H1 (cell line): ENCODE measurements at regions not wholly inside any gene's neighbourhood (a gene's known extent, or its start where the extent isn't known, plus 50 kb on each side); places are given as distances from the start of the nearest gene placed in this dataset.

ENCODE experiments used
- CTCF ChIA-PET: fragments of 300-600 bp; sonication (Branson Sonifier 250); formaldehyde crosslinking; loops from one replicate; lab custom pipeline; 2021; ENCODE audit not compliant: partially characterized antibody; lab: Charles Lee
- POLR2A ChIA-PET: fragments of 300-600 bp; sonication (Branson Sonifier 250); formaldehyde crosslinking; loops from one replicate; lab custom pipeline; 2021; ENCODE audit warnings: inconsistent platforms; ENCODE audit not compliant: partially characterized antibody; lab: Charles Lee
- DNase-seq, 2 experiments: peaks; one replicate each; pipeline versions ENCODE4 v3.0.0 to v3.0.0-alpha.2; 2010 to 2022; ENCODE audit warnings: low spot score in 2 of 2, low read depth in 1 of 2, mixed read lengths in 1 of 2
- FAIRE-seq: peaks from 2 replicates; lab custom pipeline; 2011; peaks lifted over from hg19 to GRCh38; lab: Jason Lieb, UNC
- H2AFZ ChIP-seq: 2 replicates; pipeline ENCODE4 v1.8.1; 2012; ENCODE audit warnings: low read length, inconsistent platforms
- H2AK5ac ChIP-seq: 2 replicates; pipeline ENCODE4 v1.6.1; 2013; ENCODE audit warnings: low read depth, low read length
- H2BK120ac ChIP-seq: replicated peaks from 2 replicates; pipeline ENCODE3; 2013; ENCODE audit warnings: low read depth, low read length, inconsistent platforms
- H2BK12ac ChIP-seq: 2 replicates; pipeline ENCODE4 v1.6.1; 2013; ENCODE audit warnings: low read depth, low read length
- H2BK15ac ChIP-seq: 2 replicates; pipeline ENCODE4 v1.6.1; 2013; ENCODE audit warnings: low read length
- H2BK20ac ChIP-seq: 2 replicates; pipeline ENCODE4 v1.6.1; 2013; ENCODE audit warnings: low read length
- H2BK5ac ChIP-seq: 2 replicates; pipeline ENCODE4 v1.6.1; 2013; ENCODE audit warnings: low read depth, low read length
- H3K14ac ChIP-seq: 2 replicates; pipeline ENCODE4 v1.6.1; 2013; ENCODE audit warnings: inconsistent platforms; ENCODE audit not compliant: insufficient read length
- H3K18ac ChIP-seq: 2 replicates; pipeline ENCODE4 v1.6.1; 2013; ENCODE audit warnings: low read length; ENCODE audit errors: extremely low read depth
- H3K23ac ChIP-seq: 2 replicates; pipeline ENCODE4 v1.6.1; 2013; ENCODE audit warnings: inconsistent platforms; ENCODE audit not compliant: insufficient read length
- H3K23me2 ChIP-seq: 2 replicates; pipeline ENCODE4 v1.6.1; 2013; ENCODE audit warnings: low read depth, low read length
- H3K27ac ChIP-seq: 2 replicates; pipeline ENCODE4 v1.6.1; 2011; ENCODE audit warnings: low read depth, low read length, inconsistent platforms
- H3K27me3 ChIP-seq, 4 experiments: replicated peaks in 1 of 4; 1 replicate in 1 of 4; 2 replicates in 3 of 4; pipeline versions ENCODE4 v1.6.1 to v1.8.1; 2011 to 2013; ENCODE audit warnings: low read length in 3 of 4, mild to moderate bottlenecking in 3 of 4, inconsistent platforms in 2 of 4, mixed read lengths in 2 of 4, moderate library complexity in 1 of 4; ENCODE audit not compliant: control insufficient read depth in 3 of 4, insufficient read depth in 3 of 4; ENCODE audit errors: extremely low read depth in 1 of 4
- H3K36me3 ChIP-seq, 4 experiments: 2 replicates each; pipeline versions ENCODE4 v1.6.1 to v1.8.1; 2011 to 2013; ENCODE audit warnings: mild to moderate bottlenecking in 4 of 4, low read length in 3 of 4, moderate library complexity in 2 of 4, control low read depth in 1 of 4, inconsistent platforms in 1 of 4; ENCODE audit not compliant: insufficient read depth in 4 of 4, control insufficient read depth in 2 of 4
- H3K4ac ChIP-seq: replicated peaks from 2 replicates; pipeline ENCODE3; 2013; ENCODE audit warnings: low read length, low read depth, mixed read lengths, inconsistent platforms; ENCODE audit not compliant: insufficient read length
- H3K4me1 ChIP-seq, 4 experiments: replicated peaks in 1 of 4; 1 replicate in 1 of 4; 2 replicates in 3 of 4; pipeline versions ENCODE4 v1.6.1 to v1.8.1; 2011 to 2013; ENCODE audit warnings: low read length in 3 of 4, inconsistent platforms in 2 of 4, mixed read lengths in 1 of 4; ENCODE audit not compliant: insufficient read depth in 4 of 4, control insufficient read depth in 3 of 4
- H3K4me2 ChIP-seq, 2 experiments: 2 replicates each; pipeline versions ENCODE4 v1.6.1 to v1.8.1; 2011 to 2013; ENCODE audit warnings: low read depth in 2 of 2, low read length in 2 of 2, control low read depth in 1 of 2, inconsistent platforms in 1 of 2, mild to moderate bottlenecking in 1 of 2; ENCODE audit not compliant: insufficient read depth in 1 of 2
- H3K4me3 ChIP-seq, 4 experiments: fragments of 200-600, 300-600 bp in 1 of 4; sonication (generic), shearing (Covaris generic), sonication (Bioruptor Twin) in 1 of 4; 2 replicates each; pipeline versions ENCODE4 v1.5.1 to v1.8.1; 2011 to 2016; ENCODE audit warnings: low read length in 4 of 4, low read depth in 3 of 4, control low read depth in 2 of 4, inconsistent platforms in 2 of 4, mild to moderate bottlenecking in 2 of 4, mixed read lengths in 1 of 4, moderate library complexity in 1 of 4; ENCODE audit not compliant: insufficient read depth in 2 of 4; ENCODE audit errors: extremely low read depth in 1 of 4
- H3K56ac ChIP-seq: replicated peaks from 2 replicates; pipeline ENCODE3; 2013; ENCODE audit warnings: low read depth, mild to moderate bottlenecking, mixed read lengths, low read length, inconsistent platforms; ENCODE audit not compliant: insufficient read length
- H3K79me1 ChIP-seq: 2 replicates; pipeline ENCODE4 v1.6.1; 2013; ENCODE audit warnings: low read depth, low read length, control low read depth
- H3K79me2 ChIP-seq, 2 experiments: 2 replicates each; pipeline versions ENCODE4 v1.6.1 to v1.8.1; 2012 to 2013; ENCODE audit warnings: low read length in 2 of 2, mild to moderate bottlenecking in 2 of 2, inconsistent platforms in 1 of 2; ENCODE audit not compliant: insufficient read depth in 2 of 2, control insufficient read depth in 1 of 2
- H3K9ac ChIP-seq, 4 experiments: replicated peaks in 1 of 4; 1 replicate in 1 of 4; 2 replicates in 3 of 4; pipeline versions ENCODE4 v1.6.1 to v1.8.1; 2011 to 2013; ENCODE audit warnings: low read depth in 3 of 4, low read length in 3 of 4, control low read depth in 2 of 4, mild to moderate bottlenecking in 2 of 4, moderate library complexity in 2 of 4, inconsistent platforms in 1 of 4; ENCODE audit errors: extremely low read depth in 1 of 4
- H3K9me3 ChIP-seq, 2 experiments: 2 replicates each; pipeline versions ENCODE4 v1.6.1 to v1.8.1; 2012 to 2013; ENCODE audit warnings: mild to moderate bottlenecking in 2 of 2, moderate library complexity in 2 of 2, control low read depth in 1 of 2, inconsistent platforms in 1 of 2, low read depth in 1 of 2, low read length in 1 of 2, mixed read lengths in 1 of 2; ENCODE audit not compliant: insufficient read depth in 2 of 2
- H4K20me1 ChIP-seq, 2 experiments: replicated peaks in 1 of 2; 2 replicates each; pipeline versions ENCODE3 to v1.8.1; 2011 to 2013; ENCODE audit warnings: inconsistent platforms in 2 of 2, low read length in 2 of 2, mild to moderate bottlenecking in 1 of 2; ENCODE audit not compliant: insufficient read depth in 2 of 2, control insufficient read depth in 1 of 2
- H4K5ac ChIP-seq: 2 replicates; pipeline ENCODE4 v1.6.1; 2013; ENCODE audit warnings: low read length, low read depth, mixed read lengths, inconsistent platforms; ENCODE audit not compliant: insufficient read length
- H4K8ac ChIP-seq: 2 replicates; pipeline ENCODE4 v1.8.0; 2013; ENCODE audit warnings: mild to moderate bottlenecking, moderate library complexity, low read length, inconsistent platforms; ENCODE audit not compliant: insufficient read depth; ENCODE audit errors: extremely low read depth
- H4K91ac ChIP-seq: replicated peaks from 2 replicates; pipeline ENCODE3; 2013; ENCODE audit warnings: low read length, mixed read lengths, inconsistent platforms; ENCODE audit not compliant: insufficient read length
- RFX5 ChIP-seq: IDR thresholded peaks from 2 replicates; pipeline ENCODE4 v1.6.1; 2011; ENCODE audit warnings: low read depth, low read length, improper control_type of control experiment, borderline replicate concordance
- SP1 ChIP-seq: IDR thresholded peaks from 2 replicates; pipeline ENCODE4 v1.6.1; 2011; ENCODE audit warnings: low read depth, low read length
- SUZ12 ChIP-seq: fragments of 200-600 bp; sonication (generic); IDR thresholded peaks from 2 replicates; pipeline ENCODE4 v1.6.1; 2012; ENCODE audit warnings: mild to moderate bottlenecking, inconsistent platforms, low read length, moderate library complexity, mixed read lengths
- TAF7 ChIP-seq: optimal IDR thresholded peaks from 2 replicates; pipeline ENCODE3; 2011; ENCODE audit warnings: low read depth, mild to moderate bottlenecking, inconsistent platforms, low read length, moderate library complexity, borderline replicate concordance
- WGBS, 2 experiments: shearing (Covaris generic) in 1 of 2; methylation state at CpG; one replicate each; pipeline versions ENCODE4 v1.1.6 to v1.1.7; 2013 to 2015; ENCODE audit warnings: low lambda C conversion rate in 2 of 2, mixed read lengths in 2 of 2, inconsistent platforms in 1 of 2, low coverage in 1 of 2, missing lambda C conversion rate in 1 of 2; ENCODE audit not compliant: insufficient replicate concordance in 2 of 2, insufficient coverage in 1 of 2, insufficient read length in 1 of 2; ENCODE audit errors: extremely low coverage in 1 of 2, missing lambda C conversion rate in 1 of 2; 5-methylcytosine and 5-hydroxymethylcytosine counted together
- TF ChIP-seq, protein P1 (sequence below), 3 experiments: IDR thresholded peaks; 1 replicate in 2 of 3; 2 replicates in 1 of 3; pipeline versions ENCODE4 v1.5.1 to v1.6.1; 2011; ENCODE audit warnings: low read length in 3 of 3, mild to moderate bottlenecking in 3 of 3, inconsistent platforms in 2 of 3, low read depth in 1 of 3, moderate library complexity in 1 of 3; ENCODE audit not compliant: insufficient read depth in 1 of 3; ENCODE audit errors: control extremely low read depth in 1 of 3

- Histone ChIP-seq H3K14ac (no peak overlapping the region), H2BK120ac (no peak overlapping the region), H2BK5ac (no peak overlapping the region), H3K79me1 (no peaks in the 10 kb centered on the region), H3K36me3 (no peaks in the 10 kb centered on the region), H3K23me2 (no peaks in the 10 kb centered on the region), H3K4me3 (no peak overlapping the region), H2BK15ac (no peak overlapping the region), H3K79me2 (no peaks in the 10 kb centered on the region), H3K4ac (no peak overlapping the region), H2AK5ac (no peak overlapping the region), H3K23ac (no peak overlapping the region), H4K20me1 (no peaks in the 10 kb centered on the region), H3K56ac (no peak overlapping the region), H3K4me1 (no peaks in the 10 kb centered on the region), H2BK12ac (no peak overlapping the region), H2BK20ac (no peak overlapping the region), H3K27ac (no peak overlapping the region), H4K5ac (no peak overlapping the region), H3K27me3 (no peaks in the 10 kb centered on the region), H3K4me2 (no peak overlapping the region), H3K18ac (no peak overlapping the region), H4K8ac (no peak overlapping the region), H4K91ac (no peak overlapping the region), H2AFZ (no peak overlapping the region), H3K9ac (no peak overlapping the region), H3K9me3 (no peaks in the 10 kb centered on the region; a peak in 2 of 4 replicates)
- POLR2A ChIA-PET: no interaction called here
- CTCF ChIA-PET: no interaction called here
- FAIRE-seq (no peak), DNase-seq (no peak)
- WGBS, 2 experiments: 86% methylated on average over 2 of the region's 2 CpGs; no CpG with 5 or more reads in 1 of the 2 experiments
- no peak for TF ChIP-seq SP1
- no peak for TF ChIP-seq RFX5
- TF ChIP-seq TAF7: no peak
- TF ChIP-seq, protein P1, sequence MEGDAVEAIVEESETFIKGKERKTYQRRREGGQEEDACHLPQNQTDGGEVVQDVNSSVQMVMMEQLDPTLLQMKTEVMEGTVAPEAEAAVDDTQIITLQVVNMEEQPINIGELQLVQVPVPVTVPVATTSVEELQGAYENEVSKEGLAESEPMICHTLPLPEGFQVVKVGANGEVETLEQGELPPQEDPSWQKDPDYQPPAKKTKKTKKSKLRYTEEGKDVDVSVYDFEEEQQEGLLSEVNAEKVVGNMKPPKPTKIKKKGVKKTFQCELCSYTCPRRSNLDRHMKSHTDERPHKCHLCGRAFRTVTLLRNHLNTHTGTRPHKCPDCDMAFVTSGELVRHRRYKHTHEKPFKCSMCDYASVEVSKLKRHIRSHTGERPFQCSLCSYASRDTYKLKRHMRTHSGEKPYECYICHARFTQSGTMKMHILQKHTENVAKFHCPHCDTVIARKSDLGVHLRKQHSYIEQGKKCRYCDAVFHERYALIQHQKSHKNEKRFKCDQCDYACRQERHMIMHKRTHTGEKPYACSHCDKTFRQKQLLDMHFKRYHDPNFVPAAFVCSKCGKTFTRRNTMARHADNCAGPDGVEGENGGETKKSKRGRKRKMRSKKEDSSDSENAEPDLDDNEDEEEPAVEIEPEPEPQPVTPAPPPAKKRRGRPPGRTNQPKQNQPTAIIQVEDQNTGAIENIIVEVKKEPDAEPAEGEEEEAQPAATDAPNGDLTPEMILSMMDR (IDR thresholded peaks at IDR 0.05; ENCODE audit: control extremely low read depth in 1 of 3, insufficient read depth in 1 of 3, low read depth in 1 of 3, low read length in 3 of 3): no peak
- no peak for TF ChIP-seq SUZ12
Measured at GRCh38 chr12:89890161-89890560, 181.5 kb upstream of the ATP2B1 start.
